ENCODE measurements at regions not wholly inside any gene's neighbourhood (a gene's known extent, or its start where the extent isn't known, plus 50 kb on each side); places are given as distances from the start of the nearest gene placed in this dataset.

- no peak for TF ChIP-seq CTCF (IDR thresholded peaks at IDR 0.05; ENCODE audit: low read depth, low read length)
- CTCF ChIA-PET = no interaction called here
- POLR2A ChIA-PET = no interaction called here
- H3K4me3 ChIP-seq (ENCODE audit: low read depth, low read length) = no peak overlapping the region
- H3K9me3 ChIP-seq (ENCODE audit: control insufficient read depth, insufficient read depth, low read length) = no peaks in the 10 kb centered on the region
- peaks cover 4% of the 10 kb centered on the region for H3K27me3 ChIP-seq (ENCODE audit: control insufficient read depth, insufficient read depth, low read length)
- no peak for DNase-seq (ENCODE audit: low read depth, low spot score)
- H3K27ac ChIP-seq (ENCODE audit: low read depth, low read length) = no peak overlapping the region
These were observed 194.5 kb downstream of the PHETA1 start for GRCh38 chr12:111174251-111174960.

- no peak for DNase-seq (ENCODE audit: low read depth, low spot score)
- no peak overlapping the region for H3K4me3 ChIP-seq (ENCODE audit: low read depth, low read length)
- ChIA-PET CTCF (no interaction called here), POLR2A (no interaction called here)
- peaks cover 4% of the 10 kb centered on the region for H3K27me3 ChIP-seq (ENCODE audit: control insufficient read depth, insufficient read depth, low read length)
- no peaks in the 10 kb centered on the region for H3K9me3 ChIP-seq (ENCODE audit: control insufficient read depth, insufficient read depth, low read length)
- no peak overlapping the region for H3K27ac ChIP-seq (ENCODE audit: low read depth, low read length)
- no peak for TF ChIP-seq CTCF (IDR thresholded peaks at IDR 0.05; ENCODE audit: low read depth, low read length)
These were observed 195.1 kb downstream of the PHETA1 start for GRCh38 chr12:111173836-111174235.

GRCh38 chr12:111173391-111173790, 195.5 kb downstream of the PHETA1 start:
- TF ChIP-seq CTCF (IDR thresholded peaks at IDR 0.05; ENCODE audit: low read depth, low read length) = no peak

GRCh38 chr12:111172786-111173185, 196.1 kb downstream of the PHETA1 start:
- H3K9me3 ChIP-seq (ENCODE audit: control insufficient read depth, insufficient read depth, low read length) = no peaks in the 10 kb centered on the region
- CTCF ChIA-PET = no interaction called here
- no peak overlapping the region for H3K4me3 ChIP-seq (ENCODE audit: low read depth, low read length)
- peaks cover 4% of the 10 kb centered on the region for H3K27me3 ChIP-seq (ENCODE audit: control insufficient read depth, insufficient read depth, low read length)
- H3K27ac ChIP-seq (ENCODE audit: low read depth, low read length) = no peak overlapping the region
- TF ChIP-seq CTCF (IDR thresholded peaks at IDR 0.05; ENCODE audit: low read depth, low read length) = no peak
- no peak for DNase-seq (ENCODE audit: low read depth, low spot score)
- POLR2A ChIA-PET = no interaction called here

More at GRCh38 chr12:111173391-111173790, 195.5 kb downstream of the PHETA1 start:
- no peak for DNase-seq (ENCODE audit: low read depth, low spot score)
- Histone ChIP-seq H3K27ac (ENCODE audit: low read depth, low read length) (no peak overlapping the region), H3K9me3 (ENCODE audit: control insufficient read depth, insufficient read depth, low read length) (no peaks in the 10 kb centered on the region), H3K27me3 (ENCODE audit: control insufficient read depth, insufficient read depth, low read length) (peaks cover 4% of the 10 kb centered on the region), H3K4me3 (ENCODE audit: low read depth, low read length) (no peak overlapping the region)
- POLR2A ChIA-PET = no interaction called here
- CTCF ChIA-PET = no interaction called here

GRCh38 chr12:111171832-111172231, 197.1 kb downstream of the PHETA1 start:
- H3K9me3 ChIP-seq (ENCODE audit: control insufficient read depth, insufficient read depth, low read length) = no peaks in the 10 kb centered on the region
- DNase-seq (ENCODE audit: low read depth, low spot score) = no peak
- no peak overlapping the region for H3K27ac ChIP-seq (ENCODE audit: low read depth, low read length)
- no peak for TF ChIP-seq CTCF (IDR thresholded peaks at IDR 0.05; ENCODE audit: low read depth, low read length)
- ChIA-PET POLR2A (no interaction called here), CTCF (no interaction called here)
- peaks cover 4% of the 10 kb centered on the region for H3K27me3 ChIP-seq (ENCODE audit: control insufficient read depth, insufficient read depth, low read length)
- no peak overlapping the region for H3K4me3 ChIP-seq (ENCODE audit: low read depth, low read length)
